ENCODE measurements at regions not wholly inside any gene's neighbourhood (a gene's known extent, or its start where the extent isn't known, plus 50 kb on each side); places are given as distances from the start of the nearest gene placed in this dataset.
A peak's percentile ranks its signal among the peaks of the same experiment; 100 is the strongest.
"Not testable (repeated sequence)": the region's sequence is repeated elsewhere in the genome, so short reads cannot be mapped to it uniquely, and the experiment has no call there.

GRCh38 chr14:34063042-34063441, 112.2 kb upstream of the EGLN3 start:
- no peak for DNase-seq (ENCODE audit: low read depth)

DNA sequence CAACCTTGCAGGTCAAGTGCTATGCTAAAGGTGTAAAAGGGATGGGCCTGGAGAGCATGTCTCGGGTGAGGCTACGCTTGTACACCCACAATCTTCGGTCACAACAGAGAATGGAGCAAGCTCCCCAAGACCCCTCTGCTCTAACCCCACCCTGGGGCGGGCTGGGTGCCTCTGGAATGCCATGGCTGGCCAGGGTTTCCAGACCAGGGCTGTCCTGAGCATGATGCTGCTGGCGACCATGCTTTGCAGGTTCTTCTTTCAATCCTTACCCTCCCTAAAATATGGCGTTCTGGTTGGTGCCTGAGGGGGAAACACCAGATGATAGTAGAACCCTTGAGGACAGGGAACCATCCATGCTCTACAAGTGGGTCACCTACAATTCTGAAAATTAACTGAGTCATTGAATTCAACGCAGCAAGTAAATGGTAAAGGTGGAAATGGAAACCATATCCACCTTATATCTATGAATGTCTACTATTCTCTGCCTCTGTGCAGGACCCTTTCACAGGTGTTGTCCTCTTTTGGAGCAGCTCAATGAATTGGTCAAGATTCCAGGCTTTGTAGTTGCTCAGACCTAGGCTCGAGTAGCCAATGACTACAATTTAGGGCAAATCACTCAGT, 111.6 kb upstream of the EGLN3 start:
- no peak for DNase-seq (ENCODE audit: low read depth)

GRCh38 chr14:34060651-34060999, 109.8 kb upstream of the EGLN3 start:
- DNase-seq (ENCODE audit: low read depth) = no peak

DNA sequence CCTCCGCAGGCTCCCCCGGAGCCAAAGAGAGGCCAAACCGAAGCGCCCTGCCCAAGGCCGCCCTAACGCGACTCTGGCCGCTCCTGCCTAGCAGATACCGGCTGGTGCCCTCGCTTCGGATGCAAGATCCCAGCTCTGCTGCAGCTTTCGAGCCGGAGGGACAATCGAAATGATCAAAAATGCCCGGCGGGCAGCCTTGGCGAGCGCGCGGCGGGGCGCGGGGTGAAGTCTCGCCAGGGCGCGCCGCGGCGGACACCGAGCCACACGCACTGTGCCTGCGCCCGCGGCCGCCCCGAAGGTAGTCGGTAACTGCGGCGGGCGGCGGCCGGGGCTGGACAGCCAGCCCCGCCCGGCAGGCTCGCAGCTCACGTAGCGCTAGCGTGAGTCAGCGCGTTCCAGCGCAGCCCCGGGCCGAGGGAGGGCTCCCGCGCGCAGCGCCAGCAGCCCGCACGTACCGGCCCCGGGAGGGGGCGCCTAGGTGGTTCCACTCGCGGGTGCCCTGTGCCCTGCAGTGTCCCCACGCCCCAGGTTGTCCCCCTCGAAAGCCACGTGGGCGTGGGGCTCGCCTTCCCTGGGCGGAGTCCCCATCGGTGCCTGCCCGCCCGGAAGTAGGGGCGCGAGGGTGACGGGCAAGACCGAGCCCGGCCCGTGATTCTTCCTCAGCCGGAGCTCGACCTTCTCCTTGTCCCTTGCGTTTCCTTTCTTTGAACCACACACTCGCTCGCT, 109.2 kb upstream of the EGLN3 start:
- DNase-seq (ENCODE audit: low read depth) = peak; percentile 58

DNA sequence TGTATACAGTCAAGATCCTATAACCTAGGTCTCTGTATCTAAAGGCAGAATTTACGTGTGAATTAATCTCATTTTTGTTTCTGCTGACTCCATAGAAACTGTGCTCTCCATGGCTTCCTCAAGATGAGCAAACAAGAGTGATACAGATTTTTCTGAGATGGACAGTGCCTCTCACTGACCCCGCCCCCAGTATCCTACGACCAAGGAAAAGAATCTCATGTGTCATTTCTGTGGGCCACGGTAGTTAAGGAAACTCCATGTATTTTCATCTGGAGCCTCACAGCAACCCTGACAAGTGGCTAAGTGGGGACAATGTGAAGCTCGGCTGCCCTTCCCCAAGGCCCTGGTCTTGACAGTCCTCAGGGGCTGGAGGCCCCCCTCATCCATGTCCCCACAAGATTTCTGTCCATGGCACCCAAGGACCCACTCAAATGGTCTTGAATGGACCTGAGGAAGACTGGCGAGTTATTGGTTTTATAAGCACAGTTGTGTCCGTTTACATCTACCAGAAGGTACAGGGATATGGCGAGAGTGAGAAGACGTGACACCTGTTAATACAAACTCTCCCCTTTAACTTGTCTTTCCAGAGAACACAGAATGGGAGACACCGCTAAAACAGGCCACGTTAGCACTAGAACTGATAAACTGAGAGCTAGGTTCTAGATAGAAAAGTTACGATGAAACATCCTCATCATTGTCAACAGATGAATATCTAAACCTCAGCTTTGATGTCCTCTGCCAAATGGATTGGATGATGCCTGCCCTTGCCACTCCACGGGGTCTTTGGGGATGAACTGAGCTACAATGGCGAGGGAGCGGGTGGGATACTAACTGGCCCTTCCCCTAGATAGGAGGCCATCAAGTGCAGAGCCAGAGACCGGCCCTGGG, 108.4 kb upstream of the EGLN3 start:
- no peak for DNase-seq (ENCODE audit: low read depth)

DNA sequence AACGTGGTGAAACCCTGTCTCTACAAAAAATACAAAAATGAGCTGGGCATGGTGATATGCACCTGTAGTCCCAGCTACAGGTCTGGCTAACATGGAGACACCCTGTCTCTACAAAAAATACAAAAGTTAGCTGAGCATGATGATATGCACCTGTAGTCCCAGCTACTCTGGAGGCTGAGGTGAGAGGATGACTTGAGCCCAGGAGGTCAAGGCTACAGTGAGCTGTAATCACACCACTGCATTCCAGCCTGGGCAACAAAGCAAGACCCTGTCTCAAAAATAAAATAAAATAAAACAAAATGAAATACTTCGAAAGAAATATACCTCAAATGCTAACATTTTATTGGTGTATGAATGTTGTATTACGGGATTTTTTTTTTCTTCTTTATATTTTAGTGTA, 107.6 kb upstream of the EGLN3 start:
- DNase-seq (ENCODE audit: low read depth) = no peak

GRCh38 chr14:34056046-34056445, 105.2 kb upstream of the EGLN3 start:
- DNase-seq (ENCODE audit: low read depth) = no peak

DNA sequence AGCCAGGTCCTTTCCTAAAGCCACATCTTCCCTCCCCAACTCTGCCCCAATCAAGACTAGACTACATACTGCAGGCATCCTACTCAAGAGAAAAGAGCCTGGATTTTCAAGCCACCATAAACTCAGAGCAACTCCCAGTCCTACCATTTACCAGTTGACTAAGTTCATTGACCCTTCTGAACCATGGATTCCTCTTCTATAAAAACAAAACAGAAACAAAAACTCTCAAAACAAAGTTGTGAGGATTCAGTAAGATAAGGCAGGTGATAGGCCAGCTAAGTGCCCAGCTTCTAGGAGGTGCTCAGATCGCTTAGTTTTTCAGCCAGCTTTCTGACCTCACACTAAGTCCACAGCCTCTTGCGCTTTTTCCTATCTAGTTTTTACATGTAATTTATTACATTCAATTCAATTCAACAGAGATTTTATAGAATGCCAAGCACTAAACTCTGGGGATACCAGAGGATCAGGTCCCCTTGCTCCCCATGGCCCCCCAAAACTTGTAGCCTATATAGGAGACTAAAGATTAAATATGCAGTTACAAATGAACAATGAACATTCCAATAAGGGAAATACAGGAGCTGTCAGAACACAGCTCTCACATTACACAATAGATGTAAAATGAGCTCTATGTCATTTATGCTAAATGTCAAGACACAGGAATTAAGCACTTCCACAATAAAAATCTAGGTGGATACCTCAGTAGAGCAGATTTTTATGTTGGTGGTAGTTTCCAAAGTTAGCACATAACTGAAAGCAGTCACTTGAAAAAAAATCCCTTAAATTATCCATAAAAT, 104.5 kb upstream of the EGLN3 start:
- no peak for DNase-seq (ENCODE audit: low read depth)

DNA sequence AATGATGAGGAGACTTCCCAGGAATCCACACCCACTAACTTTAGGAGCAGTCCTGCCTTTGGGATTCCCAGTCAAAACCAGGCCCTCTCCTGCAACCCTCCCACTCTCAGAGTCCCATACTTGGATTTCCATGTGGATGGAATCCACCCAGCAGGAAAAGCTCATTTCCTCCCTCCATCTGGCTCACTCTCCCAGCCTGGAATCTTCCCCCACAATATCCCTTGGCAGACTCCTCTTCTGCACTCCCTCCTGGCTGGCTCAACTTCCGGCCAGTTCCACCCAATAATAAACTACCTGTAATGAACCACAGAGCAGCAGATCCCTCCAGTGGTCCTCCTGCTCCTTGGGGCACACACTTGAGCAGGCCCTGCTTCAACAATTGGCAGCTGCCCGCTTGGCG, 102.8 kb upstream of the EGLN3 start:
- peak; percentile 47 for DNase-seq (ENCODE audit: low read depth)

- DNase-seq (ENCODE audit: low read depth) = peak; percentile 80
Observed at GRCh38 chr14:34052658-34053014, 101.8 kb upstream of the EGLN3 start.

- DNase-seq (ENCODE audit: low read depth) = peak; percentile 97
Observed at GRCh38 chr14:34051966-34052657, 101.2 kb upstream of the EGLN3 start.

GRCh38 chr14:34050606-34051005, 99.7 kb upstream of the EGLN3 start:
- peak; percentile 61 for DNase-seq (ENCODE audit: low read depth)

- no peak for DNase-seq (ENCODE audit: low read depth)
Observed at GRCh38 chr14:34049790-34050189, 98.9 kb upstream of the EGLN3 start.

DNA sequence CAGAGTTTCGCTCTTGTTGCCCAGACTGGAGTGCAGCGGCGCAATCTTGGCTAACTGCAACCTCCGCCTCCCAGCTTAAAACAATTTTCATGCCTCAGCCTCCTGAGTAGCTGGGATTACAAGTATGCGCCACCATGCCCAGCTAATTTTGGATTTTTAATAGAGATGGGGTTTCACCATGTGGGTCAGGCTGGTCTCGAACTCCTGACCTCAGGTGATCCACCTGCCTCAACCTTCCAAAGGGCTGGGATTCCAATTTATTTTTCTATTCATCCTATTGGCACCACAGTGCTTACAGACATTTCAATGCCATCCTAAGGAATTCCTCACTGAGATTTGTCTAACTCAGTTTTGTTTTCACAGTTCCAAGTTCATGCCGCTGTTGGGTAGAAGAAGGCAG, 98.3 kb upstream of the EGLN3 start:
- not testable (repeated sequence) for DNase-seq (ENCODE audit: low read depth)

GRCh38 chr14:34046799-34047520, 96.1 kb upstream of the EGLN3 start:
- DNase-seq (ENCODE audit: low read depth) = no peak

- no peak for DNase-seq (ENCODE audit: low read depth)
Observed at GRCh38 chr14:34044666-34045306, 93.9 kb upstream of the EGLN3 start.

DNA sequence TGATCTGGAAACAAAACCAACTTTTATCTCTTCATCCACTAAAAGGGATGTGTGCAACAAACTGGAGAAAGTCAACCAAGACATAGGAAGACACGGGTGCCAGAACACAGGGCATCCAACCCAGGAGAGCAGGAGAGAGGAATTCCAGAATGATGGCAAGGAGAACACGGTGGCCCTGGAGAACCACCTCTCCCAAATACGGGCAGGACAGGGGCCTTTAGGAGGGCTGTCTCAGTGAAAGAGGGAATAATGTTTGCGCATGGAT, 93.4 kb upstream of the EGLN3 start:
- DNase-seq (ENCODE audit: low read depth) = no peak

DNA sequence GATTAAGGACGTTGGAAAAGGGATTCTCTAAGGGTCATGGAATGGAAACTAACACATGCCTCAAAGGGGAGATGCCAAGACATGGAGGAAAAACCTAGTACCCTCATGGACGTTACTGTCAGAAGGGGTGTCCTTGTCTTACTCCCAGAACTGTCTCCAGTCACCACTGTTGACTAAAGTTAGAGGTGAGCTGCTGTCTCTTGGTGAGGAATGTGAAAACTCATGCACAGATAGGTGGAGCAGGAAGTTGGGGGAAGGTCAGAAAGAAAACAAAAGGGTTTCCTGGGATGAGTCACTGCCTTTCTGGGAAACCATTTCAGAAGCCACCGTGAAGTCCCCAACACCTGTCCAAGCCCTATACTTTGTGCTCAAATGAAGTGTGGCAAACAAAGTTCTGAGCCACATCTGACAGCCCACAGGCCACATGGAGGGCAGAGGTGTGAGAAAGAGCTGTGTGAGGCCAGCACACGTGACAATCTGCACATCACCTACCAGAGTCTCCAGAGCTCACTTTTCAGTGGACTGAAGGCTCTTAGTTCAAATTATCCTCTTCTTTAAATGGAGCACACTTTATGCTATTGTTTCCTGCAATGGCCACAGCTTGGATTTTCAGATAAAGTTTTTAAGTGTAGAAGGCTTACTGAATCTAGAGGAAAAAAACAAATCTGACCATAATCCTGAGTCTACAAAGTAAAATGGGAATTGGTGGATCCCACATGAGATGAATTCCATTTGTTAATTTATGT, 92.9 kb upstream of the EGLN3 start:
- no peak for DNase-seq (ENCODE audit: low read depth)

DNA sequence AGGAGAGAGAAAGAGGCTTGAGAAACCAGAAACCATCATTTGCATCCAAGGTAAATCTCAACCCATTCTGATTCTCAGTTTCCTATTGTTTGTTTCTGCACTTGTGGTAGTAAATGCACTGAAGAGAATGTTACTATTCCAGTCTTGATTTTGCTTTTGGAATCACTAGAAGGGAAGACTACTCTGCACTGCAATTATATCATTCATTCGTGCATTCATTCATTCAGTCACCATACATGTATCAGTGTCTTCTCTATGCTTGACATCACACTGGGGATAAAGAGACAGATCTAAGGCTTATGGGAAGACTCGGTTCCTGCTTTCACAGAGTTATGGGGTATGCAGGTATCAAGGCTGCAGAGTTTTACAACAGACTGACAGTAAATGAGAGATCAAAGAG, 90.3 kb upstream of the EGLN3 start:
- no peak for DNase-seq (ENCODE audit: low read depth)

- DNase-seq (ENCODE audit: low read depth) = no peak
Observed at GRCh38 chr14:34040766-34041165, 89.9 kb upstream of the EGLN3 start.
